ENCODE measurements at regions not wholly inside any gene's neighbourhood (a gene's known extent, or its start where the extent isn't known, plus 50 kb on each side); places are given as distances from the start of the nearest gene placed in this dataset.

DNA sequence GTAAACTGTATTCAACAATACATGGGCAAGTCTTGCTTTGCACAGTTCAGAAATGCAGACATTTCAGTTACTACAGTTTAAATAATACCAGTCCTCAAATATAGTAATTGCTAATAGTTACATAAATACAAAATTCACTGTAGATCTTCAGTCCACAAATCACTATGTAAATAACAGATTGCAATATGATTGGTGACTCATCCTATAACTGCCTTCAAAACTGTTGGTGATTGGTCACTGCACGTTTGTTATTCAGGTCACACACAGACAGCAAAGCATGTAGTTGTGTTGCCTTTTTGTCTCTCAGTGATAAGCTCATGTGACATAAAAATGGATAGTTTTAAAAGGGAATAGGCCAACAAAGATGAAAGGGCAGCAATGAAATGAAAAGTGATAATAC, 186.5 kb upstream of the CTTNBP2NL start:
- peaks cover 4% of the 10 kb centered on the region for H3K9me3 Mint-ChIP-seq
- no peak overlapping the region for H3K4me3 Mint-ChIP-seq
- H3K4me1 Mint-ChIP-seq (ENCODE audit: low read depth) = no peaks in the 10 kb centered on the region
- DNase-seq (no peak), ATAC-seq (no peak)
- no peaks in the 10 kb centered on the region for H3K36me3 Mint-ChIP-seq (ENCODE audit: insufficient read depth)
- peaks cover 23% of the 10 kb centered on the region for H3K27me3 Mint-ChIP-seq (ENCODE audit: low read depth)

DNA sequence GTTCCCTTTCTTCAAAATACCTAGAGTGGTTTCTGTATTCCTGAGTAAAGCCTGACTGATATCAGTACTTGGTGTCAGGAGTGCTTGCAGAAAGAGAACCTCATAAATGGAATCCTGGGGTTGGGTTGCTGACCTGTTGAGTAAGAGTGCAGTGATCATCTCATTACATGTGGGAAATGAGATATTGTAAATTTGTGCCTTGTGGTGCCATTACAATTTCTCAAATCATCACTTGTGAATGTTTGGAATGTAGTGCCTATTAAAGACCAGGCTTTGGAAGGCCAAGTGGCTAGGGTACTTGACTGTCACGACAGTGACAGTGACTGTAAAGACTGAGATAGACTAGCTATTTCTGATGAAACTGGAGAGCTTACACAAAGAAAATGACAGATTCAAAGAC, 176.7 kb upstream of the CTTNBP2NL start:
- ATAC-seq (no peak), DNase-seq (no peak)
- peaks cover 5% of the 10 kb centered on the region for H3K9me3 Mint-ChIP-seq
- no peaks in the 10 kb centered on the region for H3K36me3 Mint-ChIP-seq (ENCODE audit: insufficient read depth)
- peaks cover 5% of the 10 kb centered on the region for H3K27me3 Mint-ChIP-seq (ENCODE audit: low read depth)
- no peak overlapping the region for H3K4me3 Mint-ChIP-seq
- no peaks in the 10 kb centered on the region for H3K4me1 Mint-ChIP-seq (ENCODE audit: low read depth)

DNA sequence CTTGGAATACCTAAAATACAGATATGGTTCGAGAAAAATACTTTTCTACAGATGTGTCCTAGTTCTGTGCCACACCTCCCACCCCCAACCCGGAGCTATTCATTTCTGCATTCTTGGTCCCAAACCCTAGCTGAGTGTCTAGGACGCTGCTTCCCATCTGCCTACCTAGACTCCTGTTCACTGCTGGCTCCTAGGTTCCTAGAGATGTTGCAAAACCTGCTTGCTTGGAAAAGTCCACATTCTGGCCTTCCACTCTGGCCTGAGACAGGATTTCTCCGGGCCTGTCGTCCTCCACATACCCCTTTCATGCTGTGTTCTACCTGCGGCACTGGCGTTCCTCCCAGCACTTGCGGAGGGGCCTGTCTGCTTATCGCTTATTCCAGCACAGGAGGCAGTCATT, 165.8 kb upstream of the CTTNBP2NL start:
- no peaks in the 10 kb centered on the region for H3K36me3 Mint-ChIP-seq (ENCODE audit: insufficient read depth)
- ATAC-seq (no peak), DNase-seq (no peak)
- no peaks in the 10 kb centered on the region for H3K4me1 Mint-ChIP-seq (ENCODE audit: low read depth)
- peaks cover 2% of the 10 kb centered on the region for H3K27me3 Mint-ChIP-seq (ENCODE audit: low read depth)
- peaks cover 16% of the 10 kb centered on the region for H3K9me3 Mint-ChIP-seq
- no peak overlapping the region for H3K4me3 Mint-ChIP-seq

DNA sequence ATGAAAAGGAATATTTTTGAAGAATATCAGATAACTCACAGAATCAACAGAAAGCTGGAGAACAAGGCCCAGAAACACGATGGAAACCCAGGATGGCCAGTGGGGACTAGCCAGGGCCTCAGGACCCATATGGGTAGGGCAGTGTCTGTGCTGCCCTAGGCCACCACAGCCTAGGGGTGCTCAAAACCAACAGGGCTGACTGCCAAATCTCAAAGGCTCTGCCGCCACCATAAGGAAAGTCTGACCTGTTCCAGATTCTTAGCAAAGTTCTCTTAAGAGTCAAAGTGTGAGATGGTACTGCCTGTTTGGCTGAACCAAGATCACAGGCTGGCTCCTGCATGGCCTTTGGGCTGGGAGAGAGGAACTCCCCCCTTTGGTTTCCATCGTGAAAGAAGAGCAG, 164.7 kb upstream of the CTTNBP2NL start:
- no peak overlapping the region for H3K4me3 Mint-ChIP-seq
- H3K4me1 Mint-ChIP-seq (ENCODE audit: low read depth) = no peaks in the 10 kb centered on the region
- peaks cover 2% of the 10 kb centered on the region for H3K27me3 Mint-ChIP-seq (ENCODE audit: low read depth)
- H3K9me3 Mint-ChIP-seq = peaks cover 16% of the 10 kb centered on the region
- no peaks in the 10 kb centered on the region for H3K36me3 Mint-ChIP-seq (ENCODE audit: insufficient read depth)
- DNase-seq (no peak), ATAC-seq (no peak)

DNA sequence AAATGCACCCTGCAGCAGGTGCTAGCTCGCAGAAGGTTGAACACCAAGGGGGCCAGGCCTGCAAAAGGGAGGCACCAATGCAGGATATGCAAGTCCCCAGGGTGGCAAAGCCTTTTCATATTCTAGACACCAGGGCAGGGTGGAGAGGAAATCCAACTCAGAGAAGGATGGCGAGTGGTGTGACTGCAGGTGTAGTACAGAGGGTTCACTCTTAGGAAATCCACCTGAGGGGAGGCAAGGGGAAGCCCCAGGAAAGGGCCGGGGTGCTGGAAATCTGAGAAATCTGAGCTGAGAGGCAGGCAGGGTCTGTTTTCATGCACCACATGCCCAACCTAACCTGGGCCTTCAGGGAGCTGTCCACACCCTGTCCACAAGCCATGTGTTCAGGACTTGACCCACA, 163.2 kb upstream of the CTTNBP2NL start:
- Mint-ChIP-seq H3K4me3 (no peak overlapping the region), H3K9me3 (peaks cover 10% of the 10 kb centered on the region), H3K36me3 (ENCODE audit: insufficient read depth) (no peaks in the 10 kb centered on the region), H3K27me3 (ENCODE audit: low read depth) (peaks cover 4% of the 10 kb centered on the region), H3K4me1 (ENCODE audit: low read depth) (no peaks in the 10 kb centered on the region)
- DNase-seq (no peak), ATAC-seq (no peak)

DNA sequence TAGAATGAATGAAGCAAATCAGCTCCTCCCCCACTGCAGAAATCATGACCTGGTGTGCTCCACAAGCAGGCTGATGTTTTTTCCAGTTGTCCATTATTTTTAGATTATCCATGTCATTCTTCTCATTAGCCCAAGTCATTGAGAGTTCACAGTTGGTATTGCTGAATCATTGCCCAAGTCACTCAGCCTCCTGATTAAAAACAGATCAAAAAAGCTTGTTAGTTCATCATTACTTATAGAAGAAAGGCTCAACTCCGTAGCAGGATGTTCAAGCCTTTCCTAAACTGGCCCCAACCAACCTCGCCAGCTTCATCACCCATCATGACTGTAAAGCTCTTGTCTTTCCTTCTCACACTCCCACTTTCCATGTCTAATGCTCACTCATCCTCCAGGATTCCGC, 161.3 kb upstream of the CTTNBP2NL start:
- H3K4me1 Mint-ChIP-seq (ENCODE audit: low read depth) = no peaks in the 10 kb centered on the region
- H3K9me3 Mint-ChIP-seq = no peaks in the 10 kb centered on the region
- H3K36me3 Mint-ChIP-seq (ENCODE audit: insufficient read depth) = no peaks in the 10 kb centered on the region
- H3K4me3 Mint-ChIP-seq = no peak overlapping the region
- no peak for ATAC-seq
- no peak for DNase-seq
- H3K27me3 Mint-ChIP-seq (ENCODE audit: low read depth) = peaks cover 8% of the 10 kb centered on the region

DNA sequence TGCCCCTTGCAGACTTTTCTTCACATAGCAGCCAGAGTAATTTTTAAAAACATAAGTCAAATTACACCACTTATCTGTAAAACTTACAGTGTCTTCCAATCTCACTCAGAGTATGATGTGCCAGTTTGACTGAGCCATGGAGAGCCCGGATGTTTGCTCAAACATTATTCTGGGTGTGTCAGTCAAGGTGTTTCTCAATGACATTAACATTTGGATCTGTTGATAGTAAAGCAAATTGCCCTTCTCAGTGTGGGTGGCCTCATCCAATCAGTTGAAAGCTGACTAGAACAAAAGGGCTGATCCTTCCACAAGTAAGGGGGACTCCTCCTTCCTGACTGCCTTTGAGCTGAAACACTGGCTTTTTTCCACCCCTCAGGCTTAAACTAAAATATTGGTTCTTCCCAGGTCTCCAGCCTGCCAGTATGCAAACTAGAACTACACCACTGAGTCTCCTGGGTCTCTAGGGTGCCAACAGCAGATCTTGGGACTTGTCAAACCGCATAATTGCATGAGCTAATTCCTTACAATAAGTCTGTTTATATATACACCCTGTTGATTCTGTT, 157.9 kb upstream of the CTTNBP2NL start:
- Mint-ChIP-seq H3K9me3 (no peaks in the 10 kb centered on the region), H3K36me3 (ENCODE audit: insufficient read depth) (no peaks in the 10 kb centered on the region), H3K27me3 (ENCODE audit: low read depth) (peaks cover 12% of the 10 kb centered on the region), H3K4me3 (no peak overlapping the region), H3K4me1 (ENCODE audit: low read depth) (no peaks in the 10 kb centered on the region)
- no peak for ATAC-seq
- no peak for DNase-seq

DNA sequence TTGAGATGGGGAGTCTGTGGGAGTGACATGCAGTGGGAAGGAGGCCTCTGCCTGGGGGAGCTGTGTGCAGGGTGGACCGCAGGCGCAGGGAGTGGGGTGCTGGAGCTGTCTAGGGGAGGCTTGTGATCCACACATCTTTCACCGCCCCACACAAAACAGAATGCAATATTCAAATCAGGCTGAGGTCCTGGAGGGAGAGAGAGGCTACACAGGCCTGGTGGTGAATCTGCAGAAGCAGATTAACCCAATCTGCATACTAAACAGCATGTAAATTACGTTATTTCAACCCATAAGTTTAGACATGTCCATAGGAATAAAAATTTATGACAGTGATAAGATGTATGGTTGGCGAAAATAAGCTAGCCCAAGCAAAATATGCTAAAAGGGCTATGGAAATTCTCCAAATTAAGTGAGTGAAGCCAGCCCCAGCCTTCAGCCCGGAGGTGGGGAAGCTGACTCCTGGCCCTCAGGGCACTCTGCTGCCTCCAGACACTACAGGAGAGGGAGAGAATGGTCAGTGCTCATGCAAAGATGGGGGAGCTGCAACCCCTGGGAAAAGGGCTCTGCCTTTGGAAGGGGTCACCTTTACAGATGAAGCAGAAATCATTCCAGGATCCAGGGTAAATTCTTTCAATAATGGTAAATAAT, 156.2 kb upstream of the CTTNBP2NL start:
- Mint-ChIP-seq H3K9me3 (no peaks in the 10 kb centered on the region), H3K36me3 (ENCODE audit: insufficient read depth) (no peaks in the 10 kb centered on the region), H3K4me1 (ENCODE audit: low read depth) (no peaks in the 10 kb centered on the region), H3K27me3 (ENCODE audit: low read depth) (peaks cover 16% of the 10 kb centered on the region), H3K4me3 (no peak overlapping the region)
- ATAC-seq = no peak
- no peak for DNase-seq

DNA sequence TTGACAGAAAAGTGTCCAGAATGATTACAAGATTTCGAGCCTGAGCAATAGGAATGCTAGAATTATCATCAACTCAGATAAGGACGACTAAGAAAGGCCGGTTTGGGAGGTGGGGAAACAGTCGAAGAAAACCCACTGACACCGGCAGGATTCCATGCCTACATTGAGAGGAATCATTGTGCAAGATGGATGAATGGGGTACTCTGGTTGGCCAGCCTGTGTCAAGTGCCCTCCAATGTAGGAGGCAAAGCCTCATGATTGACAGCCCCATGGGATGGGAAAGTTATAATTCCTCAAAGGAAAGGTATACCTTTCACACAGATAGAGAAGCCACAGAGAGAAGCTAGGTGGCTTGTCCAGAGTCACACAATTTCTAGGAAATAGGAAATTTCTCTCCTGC, 153.5 kb upstream of the CTTNBP2NL start:
- Mint-ChIP-seq H3K27me3 (ENCODE audit: low read depth) (peaks cover 16% of the 10 kb centered on the region), H3K4me1 (ENCODE audit: low read depth) (no peaks in the 10 kb centered on the region), H3K36me3 (ENCODE audit: insufficient read depth) (no peaks in the 10 kb centered on the region), H3K4me3 (no peak overlapping the region), H3K9me3 (no peaks in the 10 kb centered on the region)
- ATAC-seq (no peak), DNase-seq (no peak)

DNA sequence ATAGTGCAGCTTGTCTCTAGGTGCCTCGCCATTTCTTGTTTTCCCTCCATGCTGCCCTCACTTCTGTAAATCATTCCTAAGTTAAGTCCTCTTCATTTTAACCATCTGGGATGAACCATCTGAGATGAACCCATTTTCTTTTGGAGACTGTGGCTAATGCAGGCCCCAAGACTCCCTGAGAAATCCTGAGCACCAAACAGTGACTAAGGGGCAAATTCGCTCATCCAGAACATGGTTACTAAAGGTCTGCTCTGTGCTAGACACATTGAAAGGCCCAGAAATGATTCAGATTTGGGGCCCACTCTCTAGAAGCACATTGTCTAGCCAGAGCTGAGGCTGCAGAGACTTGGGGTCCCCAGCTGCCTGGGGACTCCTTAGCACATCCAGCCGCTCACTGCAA, 151.9 kb upstream of the CTTNBP2NL start:
- peaks cover 10% of the 10 kb centered on the region for H3K27me3 Mint-ChIP-seq (ENCODE audit: low read depth)
- no peaks in the 10 kb centered on the region for H3K36me3 Mint-ChIP-seq (ENCODE audit: insufficient read depth)
- H3K4me1 Mint-ChIP-seq (ENCODE audit: low read depth) = no peaks in the 10 kb centered on the region
- no peak for DNase-seq
- no peak for ATAC-seq
- H3K4me3 Mint-ChIP-seq = no peak overlapping the region
- H3K9me3 Mint-ChIP-seq = no peaks in the 10 kb centered on the region

DNA sequence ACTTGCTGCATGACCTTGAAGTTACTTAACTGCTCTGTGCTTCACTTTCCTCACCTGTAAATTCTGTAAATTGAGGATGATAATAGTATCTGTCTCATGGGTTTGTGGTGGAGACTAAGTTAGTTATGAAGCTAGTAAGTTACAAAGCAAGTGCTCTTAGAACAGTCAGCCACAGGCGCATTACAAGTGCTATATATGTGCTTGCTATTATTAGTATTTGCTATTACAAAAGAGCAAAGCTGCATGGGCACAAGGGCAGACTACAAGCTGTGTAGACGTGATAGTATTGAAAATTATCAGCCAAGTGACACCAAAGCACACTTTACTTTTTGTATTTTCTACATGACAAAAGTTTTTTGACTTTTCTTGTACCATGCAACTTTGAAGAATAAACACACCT, 150.9 kb upstream of the CTTNBP2NL start:
- Mint-ChIP-seq H3K9me3 (no peaks in the 10 kb centered on the region), H3K4me1 (ENCODE audit: low read depth) (no peaks in the 10 kb centered on the region), H3K27me3 (ENCODE audit: low read depth) (peaks cover 13% of the 10 kb centered on the region), H3K4me3 (no peak overlapping the region), H3K36me3 (ENCODE audit: insufficient read depth) (no peaks in the 10 kb centered on the region)
- no peak for DNase-seq
- no peak for ATAC-seq

DNA sequence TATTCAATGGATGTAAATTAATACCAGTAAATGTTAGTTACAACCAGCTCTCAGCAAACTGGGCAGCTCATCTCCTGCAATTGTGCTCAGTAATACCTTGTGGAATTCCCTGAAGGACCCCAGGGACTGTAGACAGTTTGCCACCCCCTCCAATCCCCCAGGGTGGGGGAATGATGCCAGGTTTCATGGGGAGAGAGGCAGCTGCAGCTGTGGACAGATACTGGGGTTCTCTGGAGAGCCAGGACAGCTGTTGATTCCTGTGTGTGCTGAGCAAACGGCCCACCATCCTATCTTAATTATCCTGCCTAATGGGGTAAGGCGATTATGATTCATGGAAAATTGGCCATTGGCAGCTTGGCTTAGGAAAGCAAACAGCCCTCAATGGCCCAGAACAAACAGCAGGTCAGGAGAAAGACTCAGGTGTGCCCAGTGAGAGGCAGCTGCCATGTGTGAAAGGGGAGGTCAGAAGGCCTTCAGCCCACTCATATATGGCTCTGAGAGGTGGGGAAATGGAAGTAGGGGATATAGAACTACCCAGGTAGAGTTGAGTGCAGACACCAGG, 148.9 kb upstream of the CTTNBP2NL start:
- peaks cover 14% of the 10 kb centered on the region for H3K27me3 Mint-ChIP-seq (ENCODE audit: low read depth)
- H3K4me3 Mint-ChIP-seq = no peak overlapping the region
- H3K4me1 Mint-ChIP-seq (ENCODE audit: low read depth) = no peaks in the 10 kb centered on the region
- DNase-seq (no peak), ATAC-seq (no peak)
- H3K36me3 Mint-ChIP-seq (ENCODE audit: insufficient read depth) = no peaks in the 10 kb centered on the region
- no peaks in the 10 kb centered on the region for H3K9me3 Mint-ChIP-seq

DNA sequence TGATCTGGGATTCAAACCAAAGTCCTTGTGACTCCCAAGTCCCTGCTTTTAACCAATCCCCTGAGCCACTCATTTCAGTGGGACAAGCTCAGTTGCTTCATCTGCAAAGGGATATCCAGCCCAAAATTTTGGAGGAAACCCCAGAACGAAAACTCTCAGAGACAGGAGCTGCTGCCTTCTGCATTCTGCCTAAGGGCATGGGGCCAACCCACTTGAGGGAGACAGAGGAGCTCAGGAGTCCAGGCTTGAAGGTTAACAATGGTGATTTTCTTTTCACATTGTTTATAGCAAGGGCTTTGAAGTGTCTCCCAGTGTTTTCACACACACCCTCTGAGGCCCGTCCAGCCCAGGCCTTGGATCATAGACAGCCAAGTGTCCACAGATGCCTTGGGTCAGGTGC, 148.1 kb upstream of the CTTNBP2NL start:
- Mint-ChIP-seq H3K27me3 (ENCODE audit: low read depth) (peaks cover 11% of the 10 kb centered on the region), H3K36me3 (ENCODE audit: insufficient read depth) (no peaks in the 10 kb centered on the region), H3K9me3 (no peaks in the 10 kb centered on the region), H3K4me3 (no peak overlapping the region), H3K4me1 (ENCODE audit: low read depth) (no peaks in the 10 kb centered on the region)
- ATAC-seq = no peak
- DNase-seq = no peak

DNA sequence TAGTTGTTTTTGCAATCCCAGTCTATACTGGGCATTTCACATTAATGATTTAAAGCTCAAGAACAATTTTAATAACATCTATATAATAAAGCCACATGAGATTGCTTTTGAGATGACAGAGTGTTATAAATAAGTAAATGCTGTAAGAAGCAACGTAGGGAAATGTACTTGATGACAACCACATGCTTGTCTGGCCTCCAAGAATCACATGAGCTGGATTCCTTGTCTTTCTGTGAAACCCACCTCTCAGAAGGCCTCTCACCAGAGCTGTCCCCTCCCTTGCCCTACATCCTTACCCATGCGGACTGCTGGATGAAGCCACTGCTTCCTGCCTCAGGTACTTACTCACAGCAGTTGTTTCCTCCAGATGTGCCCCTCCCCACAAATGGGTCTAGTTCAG, 145.1 kb upstream of the CTTNBP2NL start:
- Mint-ChIP-seq H3K4me1 (ENCODE audit: low read depth) (no peaks in the 10 kb centered on the region), H3K9me3 (no peaks in the 10 kb centered on the region), H3K27me3 (ENCODE audit: low read depth) (peaks cover 15% of the 10 kb centered on the region), H3K4me3 (no peak overlapping the region), H3K36me3 (ENCODE audit: insufficient read depth) (no peaks in the 10 kb centered on the region)
- DNase-seq = no peak
- ATAC-seq = no peak

DNA sequence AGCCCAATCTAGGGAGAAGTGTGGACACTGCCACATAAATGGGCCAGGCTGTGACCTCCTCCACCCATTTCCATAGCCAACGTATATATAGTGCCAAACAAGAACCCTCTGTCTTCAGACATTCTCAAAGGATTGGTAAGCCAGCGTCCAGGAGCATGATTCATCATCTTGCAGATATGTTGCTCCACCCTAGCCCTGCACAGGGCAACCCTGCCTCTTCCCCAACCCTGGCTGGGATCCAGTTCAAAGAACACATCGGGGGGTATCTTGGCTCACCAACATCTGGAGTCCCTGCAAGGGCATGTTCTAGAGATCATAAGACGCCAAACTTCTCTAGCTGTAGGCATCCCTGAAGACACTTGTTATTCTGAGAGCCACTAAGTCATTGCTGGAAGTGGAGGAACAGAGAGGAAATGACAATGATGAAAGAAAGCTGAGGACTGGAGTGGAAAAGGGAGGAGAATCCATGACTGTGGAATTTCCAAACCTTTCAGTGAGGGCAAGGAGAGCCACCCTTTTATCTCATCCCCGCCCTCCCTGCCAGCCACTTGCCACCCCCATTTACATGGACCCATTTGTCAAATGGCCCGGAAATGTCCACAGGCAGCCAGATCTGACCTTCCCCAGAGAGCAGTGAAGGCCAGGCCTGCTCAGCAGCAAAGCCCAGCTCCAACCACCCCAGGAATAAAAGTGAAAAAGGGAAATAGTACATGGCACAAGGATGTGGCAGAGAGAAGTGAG, 144.1 kb upstream of the CTTNBP2NL start:
- H3K4me1 Mint-ChIP-seq (ENCODE audit: low read depth) = no peaks in the 10 kb centered on the region
- H3K36me3 Mint-ChIP-seq (ENCODE audit: insufficient read depth) = no peaks in the 10 kb centered on the region

More for the DNA sequence above, 144.1 kb upstream of the CTTNBP2NL start:
- no peak for ATAC-seq
- no peaks in the 10 kb centered on the region for H3K9me3 Mint-ChIP-seq
- DNase-seq = no peak
- no peak overlapping the region for H3K4me3 Mint-ChIP-seq
- peaks cover 15% of the 10 kb centered on the region for H3K27me3 Mint-ChIP-seq (ENCODE audit: low read depth)
